Epithelial cell of esophagus (primary cell): ENCODE measurements at regions not wholly inside any gene's neighbourhood (a gene's known extent, or its start where the extent isn't known, plus 50 kb on each side); places are given as distances from the start of the nearest gene placed in this dataset.
"Not testable (repeated sequence)": the region's sequence is repeated elsewhere in the genome, so short reads cannot be mapped to it uniquely, and the experiment has no call there.

Experiments used
- DNase-seq: peaks from one replicate; pipeline ENCODE4 v3.0.0; 2010; ENCODE audit warnings: low read depth
- H3K4me3 ChIP-seq: 2 replicates; pipeline ENCODE4 v1.5.1; 2011; ENCODE audit warnings: mild to moderate bottlenecking, low read length, control low read depth
- CTCF ChIP-seq: IDR thresholded peaks from 2 replicates; pipeline ENCODE4 v1.5.1; 2011; ENCODE audit warnings: low read depth, mild to moderate bottlenecking, low read length, control low read depth, inconsistent platforms; ENCODE audit not compliant: insufficient read depth; ENCODE audit errors: missing control alignments

GRCh38 chrX:74358013-74358412 lies 54.0 kb downstream of the ZCCHC13 start:
- H3K4me3 ChIP-seq, DNase-seq: not testable (repeated sequence)

- TF ChIP-seq CTCF = no peak
- H3K4me3 ChIP-seq = no peak overlapping the region
- DNase-seq = no peak
Measured at GRCh38 chrX:74363914-74364313, 57.4 kb upstream of the SLC16A2 start.

- no peak for DNase-seq
- H3K4me3 ChIP-seq = no peak overlapping the region
- TF ChIP-seq CTCF = no peak
Measured at GRCh38 chrX:74369666-74370065, 51.6 kb upstream of the SLC16A2 start.

- DNase-seq = peak; percentile 14
- no peak overlapping the region for H3K4me3 ChIP-seq
- no peak for TF ChIP-seq CTCF
Measured at GRCh38 chrX:74370487-74370886, 50.8 kb upstream of the SLC16A2 start.

GRCh38 chrX:74371425-74372222 lies 49.7 kb upstream of the SLC16A2 start:
- DNase-seq = peak; percentile 4
- no peak for TF ChIP-seq CTCF
- H3K4me3 ChIP-seq = no peak overlapping the region
